GM21825 (cell line): ENCODE measurements at regions not wholly inside any gene's neighbourhood (a gene's known extent, or its start where the extent isn't known, plus 50 kb on each side); places are given as distances from the start of the nearest gene placed in this dataset.
A peak's percentile ranks its signal among the peaks of the same experiment; 100 is the strongest.

ENCODE experiments used
- ATAC-seq: cut with Tn5 transposase; IDR thresholded peaks from one replicate; pipeline ENCODE4 v1.9.1; 2021; ENCODE audit warnings: mild to moderate bottlenecking, moderate library complexity; ENCODE audit not compliant: unreplicated experiment

DNA sequence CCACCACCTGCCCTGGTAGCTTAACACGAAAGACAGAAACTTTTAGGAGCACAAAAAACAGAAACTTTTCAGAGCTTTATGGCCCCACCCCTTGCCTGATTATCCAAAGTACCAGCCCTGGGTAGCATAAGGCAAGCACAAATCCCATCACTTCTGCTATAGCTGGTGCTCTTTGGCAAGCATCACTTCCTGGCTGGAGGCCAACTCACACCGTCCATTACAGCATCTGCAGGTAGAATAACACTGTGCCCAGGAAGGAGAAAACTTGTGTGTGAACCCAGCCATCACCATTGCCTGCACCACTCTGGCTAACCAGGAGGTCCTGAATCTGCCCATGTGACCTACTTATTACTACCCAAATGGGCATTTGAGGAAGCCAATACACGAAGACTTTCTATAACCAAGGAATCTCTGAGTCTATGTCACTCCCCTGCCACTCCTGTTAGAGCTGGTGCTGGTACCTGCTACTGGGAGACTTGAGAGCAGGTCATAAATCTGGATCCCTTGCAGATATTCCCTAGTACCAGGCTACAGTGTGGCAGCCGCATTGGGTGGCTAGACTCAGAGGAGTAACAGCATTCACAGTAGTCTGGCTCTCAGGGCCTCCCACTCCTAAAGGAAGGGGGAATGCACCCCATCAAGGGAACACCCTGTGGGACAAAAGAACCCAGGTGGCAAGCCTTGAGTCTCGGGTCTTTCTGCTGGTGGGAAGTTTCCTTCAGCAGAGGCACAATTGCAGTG is 73.3 kb upstream of the AKAP13 start:
- ATAC-seq = no peak

DNA sequence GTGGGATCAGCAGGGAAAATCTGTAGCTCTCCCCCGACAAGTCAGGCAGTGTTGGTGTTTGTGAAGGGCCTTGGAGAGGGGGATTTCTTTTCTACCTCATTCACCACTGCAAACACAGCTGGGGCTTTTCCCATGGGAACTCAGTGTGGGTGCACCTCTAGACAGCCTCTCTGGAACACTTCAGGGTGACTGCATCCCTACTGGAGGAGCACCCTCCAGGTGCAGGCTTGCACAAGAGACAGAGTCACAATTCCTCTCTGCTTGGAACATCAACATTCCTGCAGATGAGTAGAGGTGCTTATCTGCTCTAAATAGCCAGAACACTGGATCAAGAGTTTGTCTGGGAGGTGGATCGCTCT is 72.7 kb upstream of the AKAP13 start:
- ATAC-seq = no peak

DNA sequence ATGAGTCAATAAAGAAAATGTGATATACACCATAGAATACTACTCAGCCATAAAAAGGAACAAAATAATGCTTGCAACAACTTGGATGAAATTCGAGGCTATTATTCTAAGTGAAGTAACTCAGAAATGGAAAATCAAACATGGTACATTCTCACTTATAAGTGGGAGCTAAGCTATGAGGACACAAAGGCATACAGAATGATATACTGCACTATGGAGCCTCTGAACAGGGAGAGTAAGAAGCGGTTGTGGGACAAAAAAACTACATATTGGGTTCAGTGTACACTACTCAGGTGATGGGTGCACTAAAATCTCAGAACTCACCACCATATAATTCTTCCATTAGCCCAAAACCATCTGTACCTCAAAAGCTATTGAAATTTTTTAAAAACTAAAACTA is 68.8 kb upstream of the AKAP13 start:
- no peak for ATAC-seq

DNA sequence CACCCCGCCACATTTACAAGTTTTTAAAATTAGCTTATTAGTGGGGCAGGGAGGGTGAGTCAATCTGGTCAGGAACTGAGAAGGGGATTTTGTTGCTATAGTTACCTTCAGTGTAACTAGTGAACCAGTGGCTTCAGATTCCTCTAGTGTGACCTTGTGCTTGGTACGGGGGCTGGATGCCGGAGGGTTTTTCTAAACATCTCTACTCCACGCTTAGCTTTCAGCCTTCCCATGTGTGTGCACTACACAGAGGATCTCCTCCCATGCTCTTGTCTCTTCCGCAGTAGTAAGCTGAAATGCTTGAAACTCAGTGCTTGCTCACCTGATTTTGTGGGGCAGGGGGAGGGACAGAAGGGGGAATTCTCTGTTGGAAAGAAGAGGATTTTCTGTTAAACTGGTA is 67.9 kb upstream of the AKAP13 start:
- peak; percentile 92 for ATAC-seq

DNA sequence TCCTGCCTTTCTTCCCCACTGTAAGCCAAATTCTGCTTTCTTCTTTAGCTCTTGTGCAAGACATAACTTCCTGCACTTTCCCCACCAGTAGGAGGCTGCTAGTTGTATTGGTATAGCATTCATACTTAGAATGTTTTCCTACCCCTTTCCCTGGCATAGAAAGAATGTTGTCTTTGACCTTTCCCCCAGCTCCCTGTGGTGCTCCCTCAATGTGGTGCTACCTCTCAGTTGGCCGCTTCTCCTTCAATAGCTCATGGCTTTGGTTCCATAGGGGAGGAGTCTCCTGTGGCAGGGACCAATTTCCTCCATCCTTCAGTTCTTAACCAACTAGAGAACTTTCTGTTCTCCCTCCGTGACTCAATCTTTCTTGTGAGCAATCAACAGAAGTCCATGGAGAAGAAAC is 67.5 kb upstream of the AKAP13 start:
- peak; percentile 9 for ATAC-seq

DNA sequence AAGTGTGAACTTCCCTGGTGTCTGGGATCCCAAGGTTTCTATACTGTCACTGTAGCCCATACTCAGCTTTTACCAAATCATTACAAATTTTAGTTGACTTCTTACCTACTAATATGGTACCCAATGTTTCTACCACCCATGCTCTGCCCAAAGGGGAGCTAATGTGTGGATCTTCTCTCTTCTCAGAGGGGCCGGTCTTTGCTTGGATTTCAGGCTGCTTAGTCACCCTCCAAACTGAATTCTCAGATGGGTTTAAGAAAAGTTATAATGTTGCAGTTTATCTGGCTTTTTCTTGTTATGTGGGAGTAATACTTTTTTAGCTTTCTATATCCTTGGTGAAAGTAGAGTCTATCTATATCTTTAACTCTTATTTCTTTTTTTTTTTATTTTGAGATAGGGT is 67.1 kb upstream of the AKAP13 start:
- ATAC-seq = no peak

DNA sequence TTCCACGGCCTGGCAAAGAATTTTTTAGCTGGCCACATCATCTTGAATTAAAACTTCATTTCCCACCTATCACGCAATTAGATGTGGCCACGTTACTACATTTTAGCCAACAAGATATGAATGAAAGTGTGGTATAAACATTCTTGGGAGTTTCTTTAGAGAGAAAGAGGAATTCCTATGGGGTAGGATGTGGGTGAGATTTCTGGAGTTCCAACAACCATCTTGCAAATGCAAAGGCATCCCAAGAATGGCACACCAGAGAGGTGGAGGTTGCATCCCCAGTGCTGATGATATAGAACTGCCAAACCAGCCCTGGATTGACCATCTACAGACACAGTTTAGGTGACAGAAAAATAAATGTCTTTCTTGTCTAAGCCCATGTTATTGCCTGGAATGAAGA is 66.3 kb upstream of the AKAP13 start:
- ATAC-seq = no peak

DNA sequence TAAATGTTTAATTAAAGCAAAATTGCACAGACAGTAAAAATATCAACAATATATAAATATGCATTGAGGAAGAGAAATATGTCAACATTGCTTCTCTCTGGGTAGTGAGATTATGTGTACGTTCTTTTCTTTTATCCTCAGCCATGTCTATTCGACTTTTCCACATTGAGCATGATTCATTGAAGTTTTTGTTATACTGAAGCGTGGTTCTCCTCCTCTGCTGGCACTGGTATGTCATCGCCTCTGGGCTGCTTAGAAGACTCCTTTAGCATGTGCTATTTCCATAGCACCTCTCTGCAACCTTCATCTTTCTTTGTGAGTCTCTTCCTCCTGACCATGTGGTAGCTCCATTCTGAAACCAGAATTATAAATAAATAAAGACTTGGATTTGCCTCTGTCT is 65.8 kb upstream of the AKAP13 start:
- no peak for ATAC-seq

DNA sequence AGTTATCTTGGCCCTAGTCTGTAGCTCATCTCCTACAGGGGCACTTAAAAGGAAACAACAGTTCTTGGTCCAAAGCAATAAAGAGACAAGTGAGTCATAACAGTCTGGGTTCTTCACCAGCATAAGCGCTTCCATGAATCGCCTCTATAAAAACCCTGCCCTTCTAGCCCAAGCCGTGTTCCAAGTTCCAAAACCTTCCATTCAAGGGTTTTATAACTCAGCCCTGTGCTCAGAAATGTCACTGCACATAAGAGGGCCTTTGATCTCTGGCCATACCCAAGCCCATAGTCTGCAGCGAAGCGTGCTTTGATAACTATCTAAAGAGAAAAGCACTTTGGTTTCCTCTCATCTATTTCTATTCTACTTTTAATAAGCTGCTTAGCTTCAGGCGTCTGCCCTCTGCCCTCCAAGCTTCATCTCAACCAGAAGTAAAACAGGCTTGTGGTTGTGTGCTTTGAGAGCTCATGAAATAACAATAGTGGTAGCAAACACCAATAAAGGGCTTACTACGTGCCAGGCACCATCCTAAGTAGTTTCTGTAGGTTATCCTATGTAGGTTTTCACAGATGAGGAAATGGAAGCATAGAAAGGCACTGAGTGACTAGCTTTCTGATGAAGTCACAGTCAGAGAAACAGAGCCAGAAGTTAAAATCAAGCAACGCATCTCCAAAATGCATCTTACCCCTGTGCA is 64.0 kb upstream of the AKAP13 start:
- no peak for ATAC-seq

DNA sequence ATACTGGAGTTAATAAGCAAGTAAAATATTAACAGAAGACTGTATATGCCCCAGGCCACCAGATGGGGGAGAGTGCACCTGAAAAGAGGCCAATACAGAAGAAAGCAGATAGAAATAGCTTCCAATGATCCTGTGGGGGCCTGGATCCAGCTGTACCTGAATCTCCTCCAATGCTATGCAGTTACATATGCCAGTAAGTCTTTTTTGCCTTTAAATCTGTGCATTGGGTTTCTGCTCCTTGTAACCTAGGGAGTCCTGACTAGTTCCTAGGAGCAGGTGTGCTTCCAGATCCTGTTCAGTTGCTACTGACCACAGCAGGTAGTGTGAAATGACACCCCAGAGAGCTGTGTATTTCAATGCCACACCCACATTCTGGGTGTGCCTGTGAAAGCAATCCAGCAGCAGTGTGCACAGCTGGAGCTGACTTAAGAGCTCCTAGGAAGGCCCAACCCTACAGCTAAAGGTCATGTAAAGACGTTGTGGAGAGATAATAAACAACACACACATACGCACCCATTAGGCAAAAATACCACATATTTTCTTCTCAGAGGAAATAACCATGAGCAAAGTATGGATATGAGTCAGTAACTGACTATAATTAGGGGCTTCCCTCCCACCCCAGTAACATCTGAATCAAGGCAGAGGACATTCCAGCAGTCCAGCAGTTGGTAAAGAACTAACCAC is 62.2 kb upstream of the AKAP13 start:
- ATAC-seq = peak; percentile 88

DNA sequence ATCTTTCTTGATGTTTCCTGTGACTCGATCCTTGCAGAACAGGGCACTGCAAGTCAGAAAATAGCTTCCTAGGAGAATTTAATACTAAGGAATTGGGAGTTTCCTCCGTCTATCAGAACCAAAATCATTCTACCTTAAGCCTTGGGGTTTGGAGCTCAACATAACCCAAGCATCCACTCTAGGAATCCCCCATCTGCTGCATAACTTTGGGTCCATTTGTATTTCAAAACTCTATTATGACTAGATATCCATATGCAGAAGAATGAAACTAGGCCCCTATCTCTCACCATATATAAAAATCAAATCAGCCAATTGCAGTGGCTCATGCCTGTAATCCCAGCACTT is 61.7 kb upstream of the AKAP13 start:
- ATAC-seq = peak; percentile 14

DNA sequence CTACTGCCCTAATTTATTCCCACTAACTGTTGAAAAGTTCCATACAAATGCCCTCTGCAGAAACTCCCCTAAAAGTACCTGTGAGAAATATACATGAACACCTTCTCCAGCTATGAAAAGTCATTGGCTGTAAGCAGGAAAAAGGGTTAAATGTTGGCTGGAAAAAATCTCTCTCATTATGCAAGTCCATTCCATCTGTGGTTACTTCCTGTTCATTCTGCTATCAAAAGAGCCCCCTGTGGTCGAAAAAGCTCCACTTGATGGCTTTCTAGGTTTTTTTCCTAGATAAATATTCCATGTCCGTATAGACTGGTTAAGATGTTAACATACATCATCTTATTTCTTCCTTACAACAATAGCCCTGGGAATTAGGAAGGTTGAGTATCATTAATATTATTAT is 56.2 kb upstream of the AKAP13 start:
- no peak for ATAC-seq

DNA sequence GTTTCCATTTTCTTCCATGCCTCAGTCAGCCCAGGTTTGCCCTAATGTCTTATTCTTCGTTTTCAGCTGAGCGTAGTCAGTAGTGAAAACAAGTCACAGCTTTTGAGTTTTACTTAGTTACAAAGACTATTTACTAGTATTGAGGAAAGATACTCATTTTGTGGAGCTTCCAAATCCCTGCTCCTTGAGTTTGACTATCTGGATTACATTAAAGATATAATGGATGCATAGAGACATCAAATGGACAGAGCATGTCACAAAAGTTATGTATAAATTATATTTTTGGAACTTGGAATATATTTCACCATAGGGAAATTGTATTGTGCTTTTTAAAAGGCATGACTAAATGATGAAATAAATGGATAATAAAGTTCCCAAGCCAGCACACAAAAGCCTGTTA is 54.6 kb upstream of the AKAP13 start:
- ATAC-seq = no peak

DNA sequence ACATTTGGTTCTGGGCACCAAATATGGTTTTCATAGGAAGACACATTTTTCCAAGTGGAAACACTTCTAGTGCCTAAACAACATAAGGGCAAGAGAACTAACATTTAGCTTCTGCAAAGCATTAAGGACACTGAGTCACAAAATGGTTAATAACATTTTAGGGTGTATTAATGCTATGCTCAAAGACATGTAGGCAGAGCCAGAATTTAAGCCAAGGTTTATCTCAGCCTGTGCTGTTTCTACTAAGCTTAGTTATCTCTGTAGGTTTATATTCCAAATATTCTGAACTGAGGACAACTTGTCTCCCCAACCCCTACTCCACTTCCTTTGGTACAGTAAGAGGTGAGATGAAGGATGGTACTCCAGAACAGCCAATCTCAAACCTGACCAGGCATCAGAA is 54.1 kb upstream of the AKAP13 start:
- no peak for ATAC-seq

DNA sequence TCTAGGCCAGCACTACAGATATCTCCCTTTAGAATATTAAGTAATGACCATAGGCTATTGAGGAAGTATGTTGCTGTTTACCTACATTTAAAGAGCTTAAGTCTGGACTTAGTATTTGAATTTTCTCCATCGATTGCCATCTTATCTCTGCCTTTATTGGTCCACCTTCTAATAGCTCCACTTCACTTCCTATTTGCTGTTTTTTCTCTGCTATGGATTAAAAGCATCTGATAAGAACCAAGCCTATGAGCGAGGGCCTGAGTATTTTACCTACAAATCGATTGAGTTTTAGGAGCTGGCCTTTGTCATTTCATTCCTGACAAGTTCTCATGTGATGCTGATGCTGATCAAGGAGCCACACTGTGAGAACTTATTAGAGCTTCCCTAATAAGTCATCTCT is 52.6 kb upstream of the AKAP13 start:
- no peak for ATAC-seq

DNA sequence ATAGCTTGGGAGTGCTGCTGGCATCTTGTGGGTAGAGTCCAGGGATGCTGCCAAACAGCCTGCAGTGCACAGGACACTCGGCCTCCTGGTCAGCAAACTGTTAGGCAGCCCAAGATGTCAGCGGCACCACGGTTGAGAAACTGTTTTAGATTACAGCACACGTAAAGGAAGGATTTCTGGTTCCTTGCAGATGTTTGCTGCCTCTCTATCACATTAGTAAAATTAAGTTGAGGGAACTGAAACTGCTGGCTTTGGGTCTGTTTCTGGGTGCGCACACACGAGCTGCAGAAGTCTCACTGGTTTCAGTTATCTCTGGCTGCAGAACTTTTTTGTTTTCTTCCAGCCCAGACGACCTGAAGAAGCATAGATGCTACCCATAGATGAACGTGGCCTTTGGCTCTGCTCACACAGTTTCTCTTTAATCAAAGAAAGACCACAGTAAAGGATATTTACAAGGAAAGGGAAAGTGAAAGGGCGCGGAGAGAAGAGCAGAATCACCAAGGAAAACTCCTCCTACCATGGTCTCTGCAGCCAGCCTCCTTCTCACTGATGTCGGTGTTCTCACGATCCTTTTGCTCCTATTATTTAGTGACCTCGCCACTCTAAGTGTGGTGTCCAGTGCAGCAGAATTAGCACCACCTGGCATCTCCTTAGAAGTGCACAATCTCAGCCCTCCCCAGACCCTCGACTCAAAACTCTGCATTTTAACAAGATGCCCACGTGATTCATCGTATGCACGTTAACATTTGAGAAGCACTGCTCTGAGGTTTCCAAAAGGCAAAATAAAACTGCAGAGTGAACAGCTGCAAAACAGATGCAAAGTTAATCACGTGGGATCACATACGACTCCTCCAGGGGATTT is 50.6 kb upstream of the AKAP13 start:
- ATAC-seq = peak; percentile 57
